ENCODE measurements at regions not wholly inside any gene's neighbourhood (a gene's known extent, or its start where the extent isn't known, plus 50 kb on each side); places are given as distances from the start of the nearest gene placed in this dataset.

- H2AFZ ChIP-seq (ENCODE audit: low read depth, low read length, severe bottlenecking): no peak overlapping the region
- TF ChIP-seq CTCF (IDR thresholded peaks at IDR 0.05; ENCODE audit: insufficient read depth, low read length, poor library complexity, severe bottlenecking) (no peak), EZH2phosphoT487 (conservative IDR thresholded peaks at IDR 0.05; ENCODE audit: low read length) (no peak)
- H3K9me3 ChIP-seq (ENCODE audit: insufficient read depth, low read length): no peaks in the 10 kb centered on the region
These were observed 864.3 kb upstream of the SOX11 start for GRCh38 chr2:4827836-4828235.

GRCh38 chr2:4828682-4829374, 863.4 kb upstream of the SOX11 start:
- H3K9me2 ChIP-seq (replicated peaks; ENCODE audit: insufficient read depth, low read length): no peaks in the 10 kb centered on the region
- H4K20me1 ChIP-seq (ENCODE audit: low read depth, low read length): no peaks in the 10 kb centered on the region
- no peak overlapping the region for H2AFZ ChIP-seq (ENCODE audit: low read depth, low read length, severe bottlenecking)
- no peaks in the 10 kb centered on the region for H3K27me3 ChIP-seq (ENCODE audit: low read length)
- H3K4me3 ChIP-seq (ENCODE audit: insufficient read depth, low read length, poor library complexity, severe bottlenecking): no peak overlapping the region
- H3K9me3 ChIP-seq (ENCODE audit: insufficient read depth, low read length): no peaks in the 10 kb centered on the region
- no peak overlapping the region for H3K27ac ChIP-seq (ENCODE audit: low read depth, low read length)
- H3K9ac ChIP-seq (ENCODE audit: low read length): no peak overlapping the region
- no peaks in the 10 kb centered on the region for H3K79me2 ChIP-seq (ENCODE audit: insufficient read depth, low read length)
- no peaks in the 10 kb centered on the region for H3F3A ChIP-seq (ENCODE audit: insufficient read depth)
- no peak overlapping the region for H3K4me2 ChIP-seq (ENCODE audit: low read depth, low read length, poor library complexity, severe bottlenecking)
- no peaks in the 10 kb centered on the region for H3K36me3 ChIP-seq (ENCODE audit: low read length)
- TF ChIP-seq CTCF (IDR thresholded peaks at IDR 0.05; ENCODE audit: insufficient read depth, low read length, poor library complexity, severe bottlenecking): no peak
- no peak for TF ChIP-seq EZH2phosphoT487 (conservative IDR thresholded peaks at IDR 0.05; ENCODE audit: low read length)

More at GRCh38 chr2:4827836-4828235, 864.3 kb upstream of the SOX11 start:
- no peaks in the 10 kb centered on the region for H4K20me1 ChIP-seq (ENCODE audit: low read depth, low read length)
- H3K9ac ChIP-seq (ENCODE audit: low read length): no peak overlapping the region
- H3K27me3 ChIP-seq (ENCODE audit: low read length): no peaks in the 10 kb centered on the region
- H3K79me2 ChIP-seq (ENCODE audit: insufficient read depth, low read length): no peaks in the 10 kb centered on the region
- H3K27ac ChIP-seq (ENCODE audit: low read depth, low read length): no peak overlapping the region
- no peaks in the 10 kb centered on the region for H3F3A ChIP-seq (ENCODE audit: insufficient read depth)
- H3K9me2 ChIP-seq (replicated peaks; ENCODE audit: insufficient read depth, low read length): no peaks in the 10 kb centered on the region
- H3K4me3 ChIP-seq (ENCODE audit: insufficient read depth, low read length, poor library complexity, severe bottlenecking): no peak overlapping the region
- H3K36me3 ChIP-seq (ENCODE audit: low read length): no peaks in the 10 kb centered on the region
- H3K4me2 ChIP-seq (ENCODE audit: low read depth, low read length, poor library complexity, severe bottlenecking): no peak overlapping the region

GRCh38 chr2:4831751-4832150, 860.4 kb upstream of the SOX11 start:
- H3K27ac ChIP-seq (ENCODE audit: low read depth, low read length): no peak overlapping the region

More at GRCh38 chr2:4831751-4832150, 860.4 kb upstream of the SOX11 start:
- Histone ChIP-seq H3K9me3 (ENCODE audit: insufficient read depth, low read length) (no peaks in the 10 kb centered on the region), H3K4me2 (ENCODE audit: low read depth, low read length, poor library complexity, severe bottlenecking) (no peak overlapping the region), H3K79me2 (ENCODE audit: insufficient read depth, low read length) (no peaks in the 10 kb centered on the region), H3K27me3 (ENCODE audit: low read length) (no peaks in the 10 kb centered on the region), H3K9me2 (replicated peaks; ENCODE audit: insufficient read depth, low read length) (no peaks in the 10 kb centered on the region), H2AFZ (ENCODE audit: low read depth, low read length, severe bottlenecking) (no peak overlapping the region), H3K36me3 (ENCODE audit: low read length) (no peaks in the 10 kb centered on the region), H4K20me1 (ENCODE audit: low read depth, low read length) (no peaks in the 10 kb centered on the region), H3F3A (ENCODE audit: insufficient read depth) (no peaks in the 10 kb centered on the region), H3K9ac (ENCODE audit: low read length) (no peak overlapping the region), H3K4me3 (ENCODE audit: insufficient read depth, low read length, poor library complexity, severe bottlenecking) (no peak overlapping the region)
- TF ChIP-seq CTCF (IDR thresholded peaks at IDR 0.05; ENCODE audit: insufficient read depth, low read length, poor library complexity, severe bottlenecking) (no peak), EZH2phosphoT487 (conservative IDR thresholded peaks at IDR 0.05; ENCODE audit: low read length) (no peak)
